Psoas muscle (tissue), 7 donors: ENCODE measurements at regions not wholly inside any gene's neighbourhood (a gene's known extent, or its start where the extent isn't known, plus 50 kb on each side); places are given as distances from the start of the nearest gene placed in this dataset.

ENCODE experiments used
- ATAC-seq, 4 donors: fragments of 200-7000 bp; cut with Tn5 transposase; one replicate each; pipeline ENCODE4 v1.9.1; 2020; ENCODE audit warnings: moderate library complexity in 3 of 4, mild to moderate bottlenecking in 2 of 4
- DNase-seq, 2 donors: peaks; one replicate each; pipeline ENCODE4 v3.0.0-alpha.2; 2020
- H3K27ac ChIP-seq: fragments of 200-600 bp; one replicate; pipeline ENCODE4 v1.8.0; 2022
- H3K27me3 ChIP-seq, 3 donors: fragments of 200-600 bp in 1 of 3; one replicate each; pipeline versions ENCODE4 v1.6.1 to v1.8.0; 2013 to 2022; ENCODE audit warnings: low read length in 2 of 3, mild to moderate bottlenecking in 2 of 3, moderate library complexity in 1 of 3; ENCODE audit not compliant: insufficient read depth in 3 of 3
- H3K36me3 ChIP-seq, 2 donors: fragments of 200-600 bp in 1 of 2; one replicate each; pipeline versions ENCODE4 v1.6.1 to v1.8.0; 2013 to 2022; ENCODE audit warnings: low read depth in 1 of 2, mild to moderate bottlenecking in 1 of 2, moderate library complexity in 1 of 2; ENCODE audit not compliant: insufficient read depth in 1 of 2
- H3K4me1 ChIP-seq: fragments of 200-600 bp; one replicate; pipeline ENCODE4 v1.8.0; 2022
- H3K4me3 ChIP-seq: fragments of 200-600 bp; one replicate; pipeline ENCODE4 v1.8.0; 2022; ENCODE audit warnings: mild to moderate bottlenecking
- H3K9me3 ChIP-seq: fragments of 200-600 bp; one replicate; pipeline ENCODE4 v1.8.0; 2022
- WGBS, 3 donors: extraction: QIAGEN DNeasy Blood & Tissue Kit; methylation state at CpG; one replicate each; pipeline versions ENCODE4 v1.1.6 to v1.1.7; 2013; 5-methylcytosine and 5-hydroxymethylcytosine counted together
- intact Hi-C, 2 donors: fragments of 100-400 bp; cut with DNase I; formaldehyde crosslinking; loops; one replicate each; pipeline versions ENCODE4 v1.11.0 to v1.14.2; 2022
- TF ChIP-seq, protein P1 (sequence below): fragments of 200-600 bp; IDR thresholded peaks from one replicate; pipeline ENCODE4 v1.8.0; 2022; ENCODE audit warnings: antibody characterized with exemption
- donor health status: healthy with polysubstance abuse.
- donor health status: DM: no; HTN: no; CAD: no; lungs with moderate emphysema.
- donor health status: Bipolar disorder and iron deficiency.
- donor health status: healthy.
- donor health status: DM: yes; HTN: yes; CAD: no.
- donor health status: DM: no; HTN: no; CAD: no.
- donor health status: DM: yes; HTN: yes; CAD: no.

- H3K27ac ChIP-seq, result no peak overlapping the region
- DNase-seq, result no peak
- H3K4me1 ChIP-seq, result peaks cover 14% of the 10 kb centered on the region
Observed at GRCh38 chr10:132479024-132479602, 58.5 kb upstream of the INPP5A start.

DNA sequence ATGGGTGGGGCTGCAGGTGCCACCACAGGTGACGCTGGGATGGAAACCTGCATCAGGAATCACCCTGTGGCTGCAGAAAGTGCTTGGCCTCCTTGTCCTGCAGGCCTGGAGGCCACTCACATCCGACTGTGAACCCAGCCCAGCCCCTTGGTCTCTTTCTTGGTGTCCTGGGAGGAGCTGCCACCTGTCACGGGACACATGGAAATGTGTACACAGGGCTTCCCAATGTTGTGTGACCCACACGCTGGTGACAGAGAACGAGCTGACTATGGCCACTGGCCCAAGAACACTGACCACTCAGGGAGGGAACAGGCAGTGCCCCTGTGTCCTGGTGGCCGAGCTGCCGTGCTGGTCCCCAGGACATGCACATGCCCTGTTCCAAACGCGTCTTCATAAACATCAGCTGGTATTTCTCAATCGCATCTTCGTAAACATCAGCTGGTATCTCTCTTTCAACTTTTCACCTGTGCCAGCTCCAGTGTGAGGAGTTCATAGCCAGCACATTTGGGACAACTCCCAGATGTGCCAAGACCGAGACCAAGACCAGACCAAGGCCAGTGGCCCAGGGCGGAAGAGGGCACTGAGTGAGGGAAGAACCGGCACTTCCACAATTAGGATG lies 57.9 kb upstream of the INPP5A start:
- intact Hi-C loops, result no loop called here
- Histone ChIP-seq H3K27ac (peak overlapping the region; percentile 21), H3K9me3 (no peaks in the 10 kb centered on the region), H3K27me3 (no peaks in the 10 kb centered on the region), H3K4me3 (no peak overlapping the region), H3K36me3 (no peaks in the 10 kb centered on the region), H3K4me1 (peaks cover 14% of the 10 kb centered on the region)
- WGBS, 3 donors, result 59 to 68% (median 64%) methylated on average over 14 of the region's 14 CpGs
- ATAC-seq (peak; percentile 21 to 85 (median 72)), DNase-seq (peak; percentile 12 to 80)
- TF ChIP-seq, protein P1, sequence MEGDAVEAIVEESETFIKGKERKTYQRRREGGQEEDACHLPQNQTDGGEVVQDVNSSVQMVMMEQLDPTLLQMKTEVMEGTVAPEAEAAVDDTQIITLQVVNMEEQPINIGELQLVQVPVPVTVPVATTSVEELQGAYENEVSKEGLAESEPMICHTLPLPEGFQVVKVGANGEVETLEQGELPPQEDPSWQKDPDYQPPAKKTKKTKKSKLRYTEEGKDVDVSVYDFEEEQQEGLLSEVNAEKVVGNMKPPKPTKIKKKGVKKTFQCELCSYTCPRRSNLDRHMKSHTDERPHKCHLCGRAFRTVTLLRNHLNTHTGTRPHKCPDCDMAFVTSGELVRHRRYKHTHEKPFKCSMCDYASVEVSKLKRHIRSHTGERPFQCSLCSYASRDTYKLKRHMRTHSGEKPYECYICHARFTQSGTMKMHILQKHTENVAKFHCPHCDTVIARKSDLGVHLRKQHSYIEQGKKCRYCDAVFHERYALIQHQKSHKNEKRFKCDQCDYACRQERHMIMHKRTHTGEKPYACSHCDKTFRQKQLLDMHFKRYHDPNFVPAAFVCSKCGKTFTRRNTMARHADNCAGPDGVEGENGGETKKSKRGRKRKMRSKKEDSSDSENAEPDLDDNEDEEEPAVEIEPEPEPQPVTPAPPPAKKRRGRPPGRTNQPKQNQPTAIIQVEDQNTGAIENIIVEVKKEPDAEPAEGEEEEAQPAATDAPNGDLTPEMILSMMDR, result no peak

More at GRCh38 chr10:132479024-132479602, 58.5 kb upstream of the INPP5A start:
- WGBS, 3 donors, result 90 to 92% (median 90%) methylated on average over 14 of the region's 14 CpGs
- Histone ChIP-seq H3K4me3 (no peak overlapping the region), H3K27me3 (no peaks in the 10 kb centered on the region), H3K36me3 (no peaks in the 10 kb centered on the region), H3K9me3 (no peaks in the 10 kb centered on the region)
- intact Hi-C loops, result no loop called here
- no peak for ATAC-seq
- TF ChIP-seq, protein P1, result no peak

- 27 to 50% (median 38%) methylated on average over 7 of the region's 7 CpGs for WGBS, 3 donors
- intact Hi-C loops, result no loop called here
- H3K36me3 ChIP-seq, result no peaks in the 10 kb centered on the region
Observed at GRCh38 chr10:132480356-132480755, 57.2 kb upstream of the INPP5A start.

GRCh38 chr10:132481690-132482089 lies 55.9 kb upstream of the INPP5A start:
- no peaks in the 10 kb centered on the region for H3K27me3 ChIP-seq
- WGBS, 3 donors, result 76 to 85% (median 81%) methylated on average over 10 of the region's 10 CpGs
- H3K9me3 ChIP-seq, result no peaks in the 10 kb centered on the region
- intact Hi-C loops, result no loop called here
- H3K4me3 ChIP-seq, result no peak overlapping the region
- no peak overlapping the region for H3K27ac ChIP-seq
- no peak for DNase-seq
- no peaks in the 10 kb centered on the region for H3K36me3 ChIP-seq
- ATAC-seq, result no peak
- TF ChIP-seq, protein P1, result no peak
- peaks cover 14% of the 10 kb centered on the region for H3K4me1 ChIP-seq

More at GRCh38 chr10:132480356-132480755, 57.2 kb upstream of the INPP5A start:
- DNase-seq, result peak; percentile 19 to 78
- TF ChIP-seq, protein P1, result no peak
- H3K9me3 ChIP-seq, result no peaks in the 10 kb centered on the region
- H3K27me3 ChIP-seq, result no peaks in the 10 kb centered on the region
- H3K27ac ChIP-seq, result peak overlapping the region; percentile 21
- no peak overlapping the region for H3K4me3 ChIP-seq
- peak; percentile 58 to 92 (median 83) for ATAC-seq
- peaks cover 14% of the 10 kb centered on the region for H3K4me1 ChIP-seq
